ENCODE measurements at regions not wholly inside any gene's neighbourhood (a gene's known extent, or its start where the extent isn't known, plus 50 kb on each side); places are given as distances from the start of the nearest gene placed in this dataset.

- peaks cover 5% of the 10 kb centered on the region for H3K27me3 ChIP-seq (ENCODE audit: insufficient read depth, poor library complexity, severe bottlenecking)
- DNase-seq (ENCODE audit: low read depth in 1 of 2, low spot score in 1 of 2) = no peak
- TF ChIP-seq SPI1 (IDR thresholded peaks at IDR 0.05; ENCODE audit: borderline replicate concordance, low read depth) (no peak), REST (IDR thresholded peaks at IDR 0.05; ENCODE audit: insufficient replicate concordance, low read depth) (no peak), GABPA (IDR thresholded peaks at IDR 0.05; ENCODE audit: low read depth) (no peak), CTCF (IDR thresholded peaks at IDR 0.05; ENCODE audit: insufficient read depth, low read length) (no peak), POLR2AphosphoS5 (IDR thresholded peaks at IDR 0.05; ENCODE audit: low read depth) (no peak)
- no peak overlapping the region for H3K27ac ChIP-seq (replicated peaks)
- no peak overlapping the region for H3K4me3 ChIP-seq (replicated peaks; ENCODE audit: insufficient read depth, low read length)
These were observed 222.5 kb upstream of the DDHD1 start for GRCh38 chr14:53375599-53375998.

- H3K27me3 ChIP-seq (ENCODE audit: insufficient read depth, poor library complexity, severe bottlenecking) = no peaks in the 10 kb centered on the region
- H3K4me3 ChIP-seq (replicated peaks; ENCODE audit: insufficient read depth, low read length) = no peak overlapping the region
- no peak for DNase-seq (ENCODE audit: low read depth in 1 of 2, low spot score in 1 of 2)
These were observed 215.6 kb upstream of the DDHD1 start for GRCh38 chr14:53368711-53369201.

GRCh38 chr14:53368066-53368465, 214.9 kb upstream of the DDHD1 start:
- no peak for DNase-seq (ENCODE audit: low read depth in 1 of 2, low spot score in 1 of 2)
- TF ChIP-seq CTCF (IDR thresholded peaks at IDR 0.05; ENCODE audit: insufficient read depth, low read length) = no peak
- TF ChIP-seq POLR2AphosphoS5 (IDR thresholded peaks at IDR 0.05; ENCODE audit: low read depth) = no peak
- TF ChIP-seq SPI1 (IDR thresholded peaks at IDR 0.05; ENCODE audit: borderline replicate concordance, low read depth) = no peak
- TF ChIP-seq REST (IDR thresholded peaks at IDR 0.05; ENCODE audit: insufficient replicate concordance, low read depth) = no peak
- TF ChIP-seq GABPA (IDR thresholded peaks at IDR 0.05; ENCODE audit: low read depth) = no peak
- Histone ChIP-seq H3K27me3 (ENCODE audit: insufficient read depth, poor library complexity, severe bottlenecking) (no peaks in the 10 kb centered on the region), H3K4me3 (replicated peaks; ENCODE audit: insufficient read depth, low read length) (no peak overlapping the region), H3K27ac (replicated peaks) (no peak overlapping the region)

More at GRCh38 chr14:53368711-53369201, 215.6 kb upstream of the DDHD1 start:
- no peak overlapping the region for H3K27ac ChIP-seq (replicated peaks)
- TF ChIP-seq POLR2AphosphoS5 (IDR thresholded peaks at IDR 0.05; ENCODE audit: low read depth) = no peak

GRCh38 chr14:53367644-53368026, 214.5 kb upstream of the DDHD1 start:
- Histone ChIP-seq H3K27me3 (ENCODE audit: insufficient read depth, poor library complexity, severe bottlenecking) (no peaks in the 10 kb centered on the region), H3K4me3 (replicated peaks; ENCODE audit: insufficient read depth, low read length) (no peak overlapping the region), H3K27ac (replicated peaks) (no peak overlapping the region)
- no peak for TF ChIP-seq POLR2AphosphoS5 (IDR thresholded peaks at IDR 0.05; ENCODE audit: low read depth)
- no peak for TF ChIP-seq SPI1 (IDR thresholded peaks at IDR 0.05; ENCODE audit: borderline replicate concordance, low read depth)
- no peak for TF ChIP-seq REST (IDR thresholded peaks at IDR 0.05; ENCODE audit: insufficient replicate concordance, low read depth)
- TF ChIP-seq CTCF (IDR thresholded peaks at IDR 0.05; ENCODE audit: insufficient read depth, low read length) = no peak
- TF ChIP-seq GABPA (IDR thresholded peaks at IDR 0.05; ENCODE audit: low read depth) = no peak
- DNase-seq (ENCODE audit: low read depth in 1 of 2, low spot score in 1 of 2) = no peak

All from HL-60 (cell line).